Activated naive CD8-positive, alpha-beta T cell treated with anti-CD3 and anti-CD28 coated beads, Interleukin-2, amount 50 U/mL, for 24 hours (primary cell): ENCODE measurements at regions not wholly inside any gene's neighbourhood (a gene's known extent, or its start where the extent isn't known, plus 50 kb on each side); places are given as distances from the start of the nearest gene placed in this dataset.
"Not testable (repeated sequence)": the region's sequence is repeated elsewhere in the genome, so short reads cannot be mapped to it uniquely, and the experiment has no call there.

Source experiments
- ATAC-seq: fragments of 150-1000 bp; cut with Tn5 transposase; one replicate; pipeline ENCODE4 v1.10.0; 2021
- DNase-seq: peaks from one replicate; pipeline ENCODE4 v3.0.0; 2021
- H3K27ac Mint-ChIP-seq: one replicate; pipeline ENCODE4 v1.8.0; 2021; ENCODE audit warnings: mild to moderate bottlenecking, mixed read lengths
- H3K27me3 Mint-ChIP-seq: one replicate; pipeline ENCODE4 v1.8.0; 2021; ENCODE audit warnings: mixed read lengths
- H3K36me3 Mint-ChIP-seq: one replicate; pipeline ENCODE4 v1.8.0; 2021; ENCODE audit warnings: low read depth, mixed read lengths
- H3K4me1 Mint-ChIP-seq: one replicate; pipeline ENCODE4 v1.8.0; 2021; ENCODE audit warnings: mixed read lengths
- H3K4me3 Mint-ChIP-seq: one replicate; pipeline ENCODE4 v1.8.0; 2021; ENCODE audit warnings: mild to moderate bottlenecking, moderate library complexity, mixed read lengths
- H3K9me3 Mint-ChIP-seq: one replicate; pipeline ENCODE4 v1.8.0; 2021; ENCODE audit warnings: mixed read lengths

DNA sequence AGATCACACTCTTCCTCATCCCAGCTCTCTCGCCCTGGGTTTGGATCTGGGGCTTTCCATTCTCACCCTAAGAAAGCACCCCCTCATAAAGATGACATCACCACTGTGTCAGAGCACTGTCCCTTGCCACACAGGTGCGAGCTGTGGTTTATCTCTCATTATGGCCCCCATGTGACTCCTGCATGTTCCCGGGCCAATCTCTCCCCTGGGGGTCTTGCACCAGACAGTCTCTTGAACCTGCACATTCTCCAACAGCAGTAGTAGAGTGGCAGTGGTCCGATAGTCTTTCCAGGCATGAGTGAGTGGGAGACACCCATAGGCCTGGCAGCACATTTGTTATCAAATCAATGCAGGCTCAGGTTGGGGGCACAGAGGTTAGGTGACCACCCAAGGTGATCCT is 130.5 kb downstream of the HRH4 start:
- ATAC-seq (no peak), DNase-seq (no peak)
- H3K4me1 Mint-ChIP-seq = no peaks in the 10 kb centered on the region
- no peak overlapping the region for H3K4me3 Mint-ChIP-seq
- no peaks in the 10 kb centered on the region for H3K9me3 Mint-ChIP-seq
- peaks cover 5% of the 10 kb centered on the region for H3K27me3 Mint-ChIP-seq
- H3K36me3 Mint-ChIP-seq = no peaks in the 10 kb centered on the region
- no peak overlapping the region for H3K27ac Mint-ChIP-seq

DNA sequence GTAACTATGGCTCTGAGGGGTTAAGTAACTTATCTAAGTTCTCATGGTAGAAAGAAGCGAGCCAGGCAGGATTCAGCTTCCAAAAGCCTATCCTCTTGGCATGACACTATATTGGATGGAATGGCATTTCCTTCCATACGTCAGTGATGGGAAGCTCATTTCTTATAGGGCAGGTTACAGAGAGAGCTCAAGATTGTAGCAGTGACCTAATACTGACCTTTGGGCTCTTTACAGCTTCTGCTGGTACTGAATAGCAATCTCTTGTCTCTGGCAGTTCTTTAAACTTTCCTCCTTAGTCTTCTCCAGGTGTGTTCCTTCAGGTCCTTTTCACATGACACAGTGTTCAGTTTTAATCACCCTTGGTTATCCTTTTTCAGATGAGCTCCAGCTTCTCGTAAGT is 133.0 kb downstream of the HRH4 start:
- H3K27ac Mint-ChIP-seq = no peak overlapping the region
- ATAC-seq (no peak), DNase-seq (no peak)
- H3K4me3 Mint-ChIP-seq = no peak overlapping the region
- no peaks in the 10 kb centered on the region for H3K27me3 Mint-ChIP-seq
- H3K36me3 Mint-ChIP-seq = no peaks in the 10 kb centered on the region
- H3K9me3 Mint-ChIP-seq = no peaks in the 10 kb centered on the region
- no peaks in the 10 kb centered on the region for H3K4me1 Mint-ChIP-seq

DNA sequence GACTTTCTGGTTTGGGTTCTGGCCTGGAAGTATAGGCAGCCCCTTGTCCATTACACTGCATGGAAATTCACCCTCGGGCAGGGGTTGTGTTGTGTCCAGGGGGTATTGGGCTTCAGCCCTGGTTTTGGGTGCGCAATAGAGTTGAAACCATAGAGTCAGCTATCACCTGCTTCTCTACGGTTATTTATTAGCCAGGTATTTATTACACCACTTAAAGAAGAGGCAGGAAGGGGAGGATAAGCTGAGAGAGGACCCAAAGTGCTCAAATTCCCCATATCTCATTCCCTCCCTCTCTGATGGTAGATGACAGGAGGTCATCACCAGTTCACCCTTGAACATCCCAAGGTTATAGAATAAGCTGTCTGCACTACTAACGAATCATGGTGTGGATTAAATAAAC is 133.4 kb downstream of the HRH4 start:
- no peaks in the 10 kb centered on the region for H3K4me1 Mint-ChIP-seq
- H3K36me3 Mint-ChIP-seq = no peaks in the 10 kb centered on the region
- H3K9me3 Mint-ChIP-seq = no peaks in the 10 kb centered on the region
- no peak overlapping the region for H3K4me3 Mint-ChIP-seq
- no peak overlapping the region for H3K27ac Mint-ChIP-seq
- no peak for DNase-seq
- no peaks in the 10 kb centered on the region for H3K27me3 Mint-ChIP-seq
- ATAC-seq = no peak

DNA sequence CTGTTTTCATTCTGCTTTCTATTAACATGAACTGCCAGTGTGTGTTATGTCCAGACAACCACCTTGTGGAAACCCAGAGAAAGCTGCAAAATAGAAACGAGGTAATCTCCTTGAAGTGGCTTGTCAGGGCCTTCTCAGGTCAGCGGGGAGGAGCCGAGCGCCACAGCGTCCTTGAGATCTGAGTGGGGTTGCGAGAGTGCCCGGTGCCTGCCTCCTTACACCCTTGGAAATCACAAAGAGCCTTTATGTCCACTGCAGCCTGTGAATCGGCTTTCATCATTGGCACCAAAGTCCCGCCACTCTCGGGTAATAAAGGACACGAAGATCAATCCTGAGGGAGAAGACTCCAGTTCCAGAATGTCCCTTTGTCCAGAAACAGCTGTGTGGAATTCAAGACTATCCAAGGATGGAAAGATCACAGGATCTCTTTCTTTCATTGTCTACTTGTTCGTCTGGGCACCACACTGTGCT is 135.2 kb downstream of the HRH4 start:
- DNase-seq (no peak), ATAC-seq (no peak)
- H3K9me3 Mint-ChIP-seq = no peaks in the 10 kb centered on the region
- no peaks in the 10 kb centered on the region for H3K4me1 Mint-ChIP-seq
- H3K4me3 Mint-ChIP-seq = no peak overlapping the region
- peaks cover under 1% of the 10 kb centered on the region for H3K27me3 Mint-ChIP-seq
- H3K36me3 Mint-ChIP-seq = no peaks in the 10 kb centered on the region
- no peak overlapping the region for H3K27ac Mint-ChIP-seq

DNA sequence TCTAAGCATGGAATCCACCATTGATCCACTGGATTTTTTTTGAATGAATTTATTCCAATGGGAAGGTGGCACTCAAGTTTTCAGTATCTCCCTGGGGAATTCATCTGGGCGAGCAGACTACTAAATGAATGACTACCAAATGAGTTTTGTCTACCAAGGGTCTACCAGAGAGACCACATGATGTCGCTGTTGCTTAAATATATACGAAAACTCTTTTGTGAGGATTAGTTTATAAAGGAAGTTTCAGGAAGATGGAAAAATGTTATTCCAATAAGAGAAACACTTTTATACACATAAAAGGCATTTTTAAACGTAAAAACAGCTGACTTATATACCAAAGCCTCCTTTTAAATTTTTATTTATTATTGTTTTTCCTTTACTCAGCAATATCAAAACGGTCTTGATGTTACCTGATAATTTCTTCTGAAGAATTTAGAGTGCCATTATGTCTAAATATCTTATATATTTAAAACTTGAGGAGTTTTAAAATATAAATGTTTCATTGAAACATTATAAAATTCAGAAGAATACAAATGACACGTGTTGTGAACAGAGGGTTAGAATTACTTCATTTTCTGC is 139.7 kb downstream of the HRH4 start:
- Mint-ChIP-seq H3K4me1 (no peaks in the 10 kb centered on the region), H3K27me3 (peaks cover 4% of the 10 kb centered on the region), H3K4me3 (no peak overlapping the region), H3K36me3 (no peaks in the 10 kb centered on the region), H3K27ac (no peak overlapping the region), H3K9me3 (no peaks in the 10 kb centered on the region)
- DNase-seq (no peak), ATAC-seq (no peak)

DNA sequence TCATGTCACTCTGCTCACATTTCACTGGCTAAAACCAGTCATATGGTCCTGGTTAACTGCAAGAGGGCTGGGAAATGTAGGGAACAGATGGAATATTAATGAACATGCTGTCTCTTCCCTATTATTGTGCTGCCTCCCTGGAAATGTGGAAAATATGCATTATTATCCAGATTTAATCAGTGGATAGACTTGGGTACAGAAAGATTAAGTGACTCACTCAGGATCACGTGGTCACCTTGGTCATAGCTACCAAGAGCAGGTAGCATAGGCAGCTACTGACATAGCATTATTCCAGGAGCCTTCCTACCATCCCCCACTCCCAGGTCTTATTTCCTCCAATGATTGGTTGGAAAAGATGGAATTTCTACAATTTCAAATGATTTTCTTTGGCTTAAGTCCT is 141.1 kb downstream of the HRH4 start:
- Mint-ChIP-seq H3K9me3 (no peaks in the 10 kb centered on the region), H3K4me1 (no peaks in the 10 kb centered on the region), H3K36me3 (no peaks in the 10 kb centered on the region), H3K27ac (no peak overlapping the region), H3K4me3 (no peak overlapping the region), H3K27me3 (peaks cover 4% of the 10 kb centered on the region)
- ATAC-seq = no peak
- DNase-seq = no peak

DNA sequence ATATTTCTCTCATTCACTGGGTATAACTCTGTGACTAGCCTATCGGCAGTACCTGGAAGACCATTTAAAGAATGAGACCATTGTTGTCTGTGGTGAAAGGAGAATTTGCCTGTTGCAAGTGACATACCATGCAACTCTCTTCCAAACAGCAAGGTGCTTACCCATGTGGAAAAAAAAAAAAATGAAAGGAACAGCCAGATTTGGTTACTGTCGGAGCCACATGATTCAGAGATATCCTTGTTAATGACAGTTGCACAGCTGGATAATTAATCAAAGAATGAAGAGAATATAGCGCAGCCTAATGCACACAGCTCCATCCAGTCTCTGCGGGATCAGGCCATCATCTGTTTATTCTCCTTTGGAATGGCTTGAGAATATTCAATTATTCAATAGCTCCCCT is 141.8 kb downstream of the HRH4 start:
- peaks cover 4% of the 10 kb centered on the region for H3K27me3 Mint-ChIP-seq
- no peak overlapping the region for H3K27ac Mint-ChIP-seq
- H3K9me3 Mint-ChIP-seq = no peaks in the 10 kb centered on the region
- H3K36me3 Mint-ChIP-seq = no peaks in the 10 kb centered on the region
- H3K4me3 Mint-ChIP-seq = no peak overlapping the region
- no peak for ATAC-seq
- DNase-seq = no peak
- H3K4me1 Mint-ChIP-seq = no peaks in the 10 kb centered on the region

DNA sequence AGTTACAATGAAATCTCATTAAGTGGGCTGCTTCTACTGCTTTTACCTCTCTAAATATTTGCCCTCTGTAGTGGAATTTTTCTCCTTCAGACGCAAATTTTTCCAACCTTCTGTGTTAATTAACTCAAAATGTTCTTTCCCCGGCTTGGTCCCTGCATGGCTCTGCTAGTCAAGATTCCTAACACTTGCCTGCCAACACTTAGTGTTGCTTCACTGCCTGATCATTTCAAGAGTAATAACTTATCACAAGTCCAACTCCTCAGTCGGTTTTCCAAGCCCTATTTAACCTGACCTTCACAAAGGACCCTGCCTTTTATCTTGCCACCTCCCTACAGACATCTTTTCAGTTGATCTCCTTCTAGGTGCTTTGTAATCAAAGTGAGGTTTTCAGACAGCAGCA is 142.7 kb downstream of the HRH4 start:
- H3K27ac Mint-ChIP-seq = no peak overlapping the region
- no peak overlapping the region for H3K4me3 Mint-ChIP-seq
- no peak for DNase-seq
- no peaks in the 10 kb centered on the region for H3K9me3 Mint-ChIP-seq
- no peaks in the 10 kb centered on the region for H3K36me3 Mint-ChIP-seq
- no peak for ATAC-seq
- H3K27me3 Mint-ChIP-seq = peaks cover 4% of the 10 kb centered on the region
- H3K4me1 Mint-ChIP-seq = no peaks in the 10 kb centered on the region

DNA sequence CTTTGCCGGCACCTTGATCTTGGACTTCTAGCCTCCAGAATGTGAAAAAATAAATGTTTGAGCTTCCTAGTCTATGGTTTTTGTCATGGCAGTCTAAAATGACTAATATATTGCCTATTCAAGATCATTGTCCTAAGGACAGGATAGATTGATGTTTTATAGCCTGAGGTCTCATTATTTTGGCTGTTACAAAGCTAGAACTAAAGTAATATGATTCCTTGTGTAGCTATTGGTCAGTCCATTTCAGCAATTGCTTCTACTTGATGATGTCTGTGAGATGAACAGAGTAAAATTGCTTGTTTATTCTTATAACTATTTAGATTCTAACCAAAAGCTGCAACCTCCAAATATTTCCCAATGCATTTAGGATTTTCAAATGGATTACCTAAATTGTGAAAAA is 145.0 kb downstream of the HRH4 start:
- H3K27ac Mint-ChIP-seq = no peak overlapping the region
- H3K27me3 Mint-ChIP-seq = peaks cover 4% of the 10 kb centered on the region
- H3K9me3 Mint-ChIP-seq = no peaks in the 10 kb centered on the region
- no peak overlapping the region for H3K4me3 Mint-ChIP-seq
- no peak for ATAC-seq
- H3K36me3 Mint-ChIP-seq = no peaks in the 10 kb centered on the region
- no peaks in the 10 kb centered on the region for H3K4me1 Mint-ChIP-seq
- no peak for DNase-seq

DNA sequence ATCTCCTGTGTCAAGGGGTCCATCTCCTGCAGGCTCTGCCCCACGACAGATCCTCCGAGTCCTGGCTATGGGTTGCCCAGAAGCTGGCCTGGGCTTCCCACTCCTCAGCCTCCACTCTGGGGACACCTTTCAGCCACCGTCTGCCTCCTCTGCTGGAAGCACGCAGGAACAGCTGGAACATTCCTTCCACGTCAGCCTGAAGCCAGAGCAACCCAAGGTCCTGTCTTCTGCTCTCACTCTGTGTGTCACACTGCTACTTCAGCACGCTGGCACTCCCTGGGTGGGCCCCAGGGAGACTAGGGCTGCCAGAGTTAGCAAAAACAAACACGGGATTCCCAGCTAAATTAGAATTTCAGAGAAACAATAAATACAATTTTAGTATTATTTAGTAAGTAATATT is 148.8 kb downstream of the HRH4 start:
- no peaks in the 10 kb centered on the region for H3K4me1 Mint-ChIP-seq
- H3K27ac Mint-ChIP-seq = no peak overlapping the region
- H3K9me3 Mint-ChIP-seq = no peaks in the 10 kb centered on the region
- H3K27me3 Mint-ChIP-seq = no peaks in the 10 kb centered on the region
- no peak for ATAC-seq
- H3K36me3 Mint-ChIP-seq = no peaks in the 10 kb centered on the region
- no peak overlapping the region for H3K4me3 Mint-ChIP-seq
- no peak for DNase-seq

DNA sequence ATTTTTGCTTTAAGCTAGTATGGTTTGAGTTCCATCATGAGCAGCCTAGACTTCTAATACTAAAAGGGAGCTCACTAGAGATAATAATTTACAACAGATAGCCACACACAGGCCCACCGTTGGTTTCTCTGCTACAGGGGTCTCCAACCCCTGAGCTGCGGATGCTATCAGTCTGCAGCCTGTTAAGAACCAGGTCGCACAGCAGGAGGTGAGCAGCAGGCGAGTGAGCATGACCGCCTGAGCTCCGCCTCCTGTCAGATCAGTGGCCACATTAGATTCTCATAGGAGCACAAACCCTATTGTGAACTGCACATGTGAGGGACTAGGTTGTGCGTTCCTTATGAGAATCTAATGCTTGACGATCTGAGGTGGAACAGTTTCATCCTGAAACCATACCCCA is 150.6 kb downstream of the HRH4 start:
- no peaks in the 10 kb centered on the region for H3K36me3 Mint-ChIP-seq

DNA sequence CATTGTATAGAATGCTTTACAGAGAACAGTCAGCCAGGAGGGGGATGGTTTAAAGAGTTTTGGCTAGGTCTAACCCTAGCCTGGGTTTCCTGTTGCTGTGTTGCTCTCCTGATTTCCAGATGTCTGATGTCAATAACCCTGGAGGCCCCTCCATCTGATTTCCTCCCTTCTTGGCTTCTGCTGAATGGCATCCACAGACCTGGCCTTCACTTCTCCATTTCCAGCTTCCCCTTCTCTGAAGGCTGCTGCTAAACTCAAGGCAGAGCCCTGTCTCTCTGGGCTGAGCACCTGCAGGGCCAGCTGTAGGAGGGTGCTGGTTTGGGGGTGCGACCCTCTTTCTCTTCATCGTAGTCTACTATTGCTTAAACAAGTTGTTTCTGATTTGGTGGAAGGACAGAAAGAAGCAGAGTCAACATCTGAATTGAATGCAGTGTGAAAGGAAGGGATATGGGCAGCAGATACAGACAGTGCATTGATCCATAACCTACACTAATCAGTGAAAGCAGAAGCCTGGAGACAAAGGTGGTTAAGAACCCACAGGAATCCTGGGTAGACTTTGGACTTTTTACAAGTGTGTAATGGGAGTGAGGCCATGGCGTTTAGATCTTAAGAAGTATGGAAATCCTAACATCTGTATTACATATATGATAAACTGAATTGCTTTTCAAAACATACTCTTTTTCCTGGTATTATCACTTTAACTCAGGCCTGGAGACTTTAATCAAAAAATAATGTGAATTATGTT is 153.6 kb downstream of the HRH4 start:
- no peaks in the 10 kb centered on the region for H3K9me3 Mint-ChIP-seq
- H3K4me1 Mint-ChIP-seq = no peaks in the 10 kb centered on the region
- DNase-seq (no peak), ATAC-seq (no peak)
- H3K4me3 Mint-ChIP-seq = no peak overlapping the region
- no peak overlapping the region for H3K27ac Mint-ChIP-seq
- no peaks in the 10 kb centered on the region for H3K36me3 Mint-ChIP-seq
- no peaks in the 10 kb centered on the region for H3K27me3 Mint-ChIP-seq

More for the DNA sequence above, 150.6 kb downstream of the HRH4 start:
- no peaks in the 10 kb centered on the region for H3K27me3 Mint-ChIP-seq
- H3K9me3 Mint-ChIP-seq = no peaks in the 10 kb centered on the region
- H3K27ac Mint-ChIP-seq = no peak overlapping the region
- H3K4me1 Mint-ChIP-seq = no peaks in the 10 kb centered on the region
- DNase-seq = no peak
- H3K4me3 Mint-ChIP-seq = no peak overlapping the region
- ATAC-seq = no peak

DNA sequence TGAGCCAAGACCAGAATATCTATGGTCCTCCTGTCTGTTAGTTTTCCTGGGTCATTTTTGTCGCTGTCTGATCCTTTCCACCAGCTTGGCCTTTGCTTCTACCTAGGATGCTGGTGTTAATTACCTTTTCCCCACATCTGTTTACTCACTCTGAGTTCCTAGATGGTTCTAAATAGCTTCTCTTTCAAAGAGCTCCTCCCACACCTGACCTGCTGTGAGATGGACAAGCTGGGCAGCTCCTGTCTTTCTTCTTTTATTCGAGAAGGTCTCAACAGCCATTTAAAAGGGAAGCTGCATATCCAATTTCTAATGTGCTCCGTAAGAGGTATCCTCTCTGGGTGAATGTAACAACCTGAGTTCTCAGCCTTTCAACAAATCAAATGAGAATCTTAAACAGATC is 156.2 kb downstream of the HRH4 start:
- ATAC-seq (no peak), DNase-seq (no peak)
- no peaks in the 10 kb centered on the region for H3K9me3 Mint-ChIP-seq
- no peak overlapping the region for H3K27ac Mint-ChIP-seq
- H3K36me3 Mint-ChIP-seq = no peaks in the 10 kb centered on the region
- H3K4me3 Mint-ChIP-seq = no peak overlapping the region
- no peaks in the 10 kb centered on the region for H3K4me1 Mint-ChIP-seq
- no peaks in the 10 kb centered on the region for H3K27me3 Mint-ChIP-seq

DNA sequence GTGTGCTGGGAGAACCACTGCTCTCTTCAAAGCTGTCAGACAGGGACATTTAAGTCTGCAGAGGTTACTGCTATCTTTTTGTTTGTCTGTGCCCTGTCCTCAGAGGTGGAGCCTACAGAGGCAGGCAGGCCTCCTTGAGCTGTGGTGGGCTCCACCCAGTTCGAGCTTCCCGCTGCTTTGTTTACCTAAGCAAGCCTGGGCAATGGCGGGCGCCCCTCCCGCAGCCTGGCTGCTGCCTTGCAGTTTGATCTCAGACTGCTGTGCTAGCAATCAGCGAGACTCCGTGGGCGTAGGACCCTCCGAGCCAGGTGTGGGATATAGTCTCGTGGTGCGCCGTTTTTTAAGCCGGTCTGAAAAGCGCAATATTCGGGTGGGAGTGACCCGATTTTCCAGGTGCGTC is 164.0 kb downstream of the HRH4 start:
- not testable (repeated sequence) for H3K27me3 Mint-ChIP-seq, DNase-seq, H3K36me3 Mint-ChIP-seq, H3K27ac Mint-ChIP-seq, ATAC-seq, H3K4me1 Mint-ChIP-seq, H3K9me3 Mint-ChIP-seq, H3K4me3 Mint-ChIP-seq

DNA sequence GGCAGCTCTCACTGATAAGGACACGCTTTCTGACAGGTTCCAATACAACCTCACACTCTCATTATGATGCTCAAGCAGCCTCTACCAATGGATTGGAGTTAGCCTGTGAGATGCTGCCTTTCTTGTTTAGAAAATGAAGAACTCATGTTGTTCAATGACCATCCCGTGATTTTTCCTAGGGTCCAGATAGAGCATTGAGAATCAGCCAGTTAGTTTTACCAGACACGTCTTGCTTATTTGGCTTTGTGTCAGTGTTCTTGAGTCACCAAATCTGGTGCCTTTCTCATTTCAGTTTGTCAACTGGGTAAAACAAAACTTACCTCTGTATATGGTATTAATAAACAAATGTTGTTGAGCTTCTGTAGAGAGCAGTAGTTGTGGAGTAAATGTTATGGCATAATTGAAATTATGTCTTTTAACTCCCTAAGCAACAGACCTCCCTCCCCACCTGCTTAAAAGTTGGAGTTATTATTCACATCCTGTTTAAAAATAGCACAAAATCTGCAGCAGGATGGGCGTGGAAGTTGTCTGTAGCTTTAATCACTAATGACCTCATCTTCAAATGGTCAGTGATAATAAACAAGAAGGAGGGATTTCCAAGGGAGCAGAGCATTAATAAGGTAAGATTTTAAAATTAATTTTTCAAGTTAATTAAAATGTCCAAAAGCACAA is 167.3 kb downstream of the HRH4 start:
- DNase-seq (no peak), ATAC-seq (no peak)
- Mint-ChIP-seq H3K9me3 (no peaks in the 10 kb centered on the region), H3K4me1 (no peaks in the 10 kb centered on the region), H3K4me3 (no peak overlapping the region), H3K27me3 (no peaks in the 10 kb centered on the region), H3K27ac (no peak overlapping the region), H3K36me3 (no peaks in the 10 kb centered on the region)
